Heart right ventricle (tissue), 16 donors: ENCODE measurements at regions not wholly inside any gene's neighbourhood (a gene's known extent, or its start where the extent isn't known, plus 50 kb on each side); places are given as distances from the start of the nearest gene placed in this dataset.

Experiments
- ATAC-seq, 8 donors: fragments of 200-7000 bp; cut with Tn5 transposase; one replicate each; pipeline ENCODE4 v1.9.1; 2020; ENCODE audit warnings: mild to moderate bottlenecking in 8 of 8, moderate library complexity in 8 of 8, moderate number of reproducible peaks in 1 of 8
- DNase-seq, 2 donors: peaks; one replicate each; pipeline ENCODE4 v3.0.0-alpha.2; 2020
- H3K27ac ChIP-seq, 10 donors: fragments of 200-600 bp; sonication (generic) in 2 of 10; one replicate each; pipeline versions ENCODE4 v1.5.0 to v1.8.0; 2020 to 2022; ENCODE audit warnings: mild to moderate bottlenecking in 3 of 10
- H3K27me3 ChIP-seq, 7 donors: fragments of 200-600 bp; one replicate each; pipeline ENCODE4 v1.8.0; 2021 to 2022; ENCODE audit warnings: mild to moderate bottlenecking in 2 of 7
- H3K36me3 ChIP-seq, 9 donors: fragments of 200-600 bp; sonication (generic) in 1 of 9; one replicate each; pipeline versions ENCODE4 v1.5.0 to v1.8.0; 2020 to 2022; ENCODE audit warnings: mild to moderate bottlenecking in 2 of 9
- H3K4me1 ChIP-seq, 9 donors: fragments of 200-600 bp; sonication (generic) in 1 of 9; one replicate each; pipeline versions ENCODE4 v1.5.0 to v1.8.0; 2020 to 2022; ENCODE audit warnings: mild to moderate bottlenecking in 4 of 9
- H3K4me3 ChIP-seq, 10 donors: fragments of 200-600 bp; sonication (generic) in 2 of 10; one replicate each; pipeline versions ENCODE4 v1.5.0 to v1.8.0; 2020 to 2022; ENCODE audit warnings: mild to moderate bottlenecking in 7 of 10, moderate library complexity in 2 of 10
- H3K9me3 ChIP-seq, 11 donors: fragments of 200-600 bp in 10 of 11; sonication (generic) in 2 of 11; one replicate each; pipeline versions ENCODE4 v1.5.0 to v1.8.0; 2013 to 2022; ENCODE audit warnings: mild to moderate bottlenecking in 2 of 11, control low read depth in 1 of 11, moderate library complexity in 1 of 11
- WGBS, 2 donors: extraction: QIAGEN DNeasy Blood & Tissue Kit; methylation state at CpG; one replicate each; pipeline ENCODE4 v1.1.7; 2013; ENCODE audit warnings: inconsistent platforms in 1 of 2; 5-methylcytosine and 5-hydroxymethylcytosine counted together
- intact Hi-C, 10 donors: fragments of 100-400 bp; cut with DNase I; formaldehyde crosslinking; loops; one replicate each; pipeline versions ENCODE4 v1.11.1 to v1.14.2; 2022
- TF ChIP-seq, protein P1 (sequence below), 9 donors: fragments of 200-600 bp; sonication (generic) in 2 of 9; IDR thresholded peaks; one replicate each; pipeline versions ENCODE4 v1.5.0 to v1.8.0; 2021 to 2022; ENCODE audit warnings: antibody characterized with exemption in 9 of 9, mild to moderate bottlenecking in 5 of 9, moderate library complexity in 1 of 9
- donor health status: Arrhythmogenic right ventricular cardiomyopathy.
- donor health status: ischemic (EF 13 %, LVEDD 7.1; RV severe dilation, severe dysfunction).
- donor health status: healthy with polysubstance abuse.
- donor health status: DM: no; HTN: yes; CAD: no.
- donor health status: DM: no; HTN: no; CAD: no.
- donor health status: ischemic (EF 25% LVEDD 6.9; RV normal size, moderate dysfunction).
- donor health status: ischemic (EF 25% LVEDD 5.7; RV mildly dilated, moderate dysfunction).
- donor health status: healthy.
- donor health status: DM: yes; HTN: yes; CAD: no.
- donor health status: Ischemic cardiomyopathy.
- donor health status: ischemic (EF 35%, LVEDD 5.7; RV mildly dilated, moderate dysfunction).
- donor health status: nonischemic (EF 11% LVEDD 7.7; RV severe dilation, severe dysfunction).
- donor health status: DM: yes; HTN: yes; CAD: no.
- donor health status: PGD.
- donor health status: ischemic (EF 29% LVEDD 5.4; RV normal size, mild dysfunction).
- donor health status: nonischemic (EF 23%, LVEDD 6.1; RV moderate dilation, normal function).

DNA sequence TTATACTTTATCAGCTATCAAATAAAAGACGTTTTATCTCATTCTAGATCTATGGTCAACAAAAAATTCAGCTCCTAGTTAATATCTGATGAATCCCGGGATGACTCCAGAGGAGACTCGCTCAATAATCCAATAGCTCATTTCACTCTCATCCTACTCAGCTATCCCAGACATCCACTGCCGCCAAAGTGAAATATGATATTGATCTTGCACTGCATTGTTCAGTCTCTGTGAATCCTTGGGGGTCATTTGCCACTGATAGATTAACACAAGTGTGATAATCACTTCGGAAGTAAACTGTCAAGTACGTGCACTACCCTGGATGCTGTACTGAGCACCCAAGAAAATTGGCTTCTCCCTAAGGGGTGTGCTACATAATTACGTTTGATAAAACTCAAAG lies 249.1 kb downstream of the SUCLG1 start:
- H3K4me1 ChIP-seq = no peaks in the 10 kb centered on the region
- 61 to 70% methylated on average over 7 of the region's 7 CpGs for WGBS, 2 donors
- no peaks in the 10 kb centered on the region for H3K9me3 ChIP-seq
- intact Hi-C loops = no loop called here
- peaks cover 0 to 7% (median 0%) of the 10 kb centered on the region in 7 donors for H3K27me3 ChIP-seq
- no peaks in the 10 kb centered on the region for H3K36me3 ChIP-seq
- no peak overlapping the region for H3K27ac ChIP-seq
- TF ChIP-seq, protein P1, sequence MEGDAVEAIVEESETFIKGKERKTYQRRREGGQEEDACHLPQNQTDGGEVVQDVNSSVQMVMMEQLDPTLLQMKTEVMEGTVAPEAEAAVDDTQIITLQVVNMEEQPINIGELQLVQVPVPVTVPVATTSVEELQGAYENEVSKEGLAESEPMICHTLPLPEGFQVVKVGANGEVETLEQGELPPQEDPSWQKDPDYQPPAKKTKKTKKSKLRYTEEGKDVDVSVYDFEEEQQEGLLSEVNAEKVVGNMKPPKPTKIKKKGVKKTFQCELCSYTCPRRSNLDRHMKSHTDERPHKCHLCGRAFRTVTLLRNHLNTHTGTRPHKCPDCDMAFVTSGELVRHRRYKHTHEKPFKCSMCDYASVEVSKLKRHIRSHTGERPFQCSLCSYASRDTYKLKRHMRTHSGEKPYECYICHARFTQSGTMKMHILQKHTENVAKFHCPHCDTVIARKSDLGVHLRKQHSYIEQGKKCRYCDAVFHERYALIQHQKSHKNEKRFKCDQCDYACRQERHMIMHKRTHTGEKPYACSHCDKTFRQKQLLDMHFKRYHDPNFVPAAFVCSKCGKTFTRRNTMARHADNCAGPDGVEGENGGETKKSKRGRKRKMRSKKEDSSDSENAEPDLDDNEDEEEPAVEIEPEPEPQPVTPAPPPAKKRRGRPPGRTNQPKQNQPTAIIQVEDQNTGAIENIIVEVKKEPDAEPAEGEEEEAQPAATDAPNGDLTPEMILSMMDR (IDR thresholded peaks at IDR 0.05) = no peak
- ATAC-seq (no peak), DNase-seq (no peak)
- no peak overlapping the region for H3K4me3 ChIP-seq

DNA sequence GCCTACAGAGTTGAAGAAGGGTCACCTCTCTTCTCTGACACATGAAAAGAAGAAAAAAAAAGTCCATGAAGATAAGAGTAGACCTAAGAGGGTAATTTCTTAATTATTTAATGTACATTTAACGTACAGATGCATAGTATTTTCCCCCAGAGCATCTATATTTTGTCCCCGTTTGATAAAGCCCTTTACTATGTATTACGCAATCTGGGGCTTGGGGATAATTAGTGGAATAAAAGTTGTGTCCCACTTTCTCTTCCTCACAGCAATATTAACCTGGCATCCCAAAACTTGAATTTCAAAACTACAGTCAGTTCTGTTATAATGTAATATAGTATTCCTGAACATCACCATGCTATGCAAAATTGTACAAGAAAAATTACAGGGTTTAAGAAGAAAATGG lies 254.1 kb downstream of the SUCLG1 start:
- WGBS, 2 donors = 84% methylated on average over 3 of the region's 3 CpGs
- peaks cover 0 to 7% (median 0%) of the 10 kb centered on the region in 7 donors for H3K27me3 ChIP-seq
- DNase-seq (no peak), ATAC-seq (no peak)
- no peak overlapping the region for H3K27ac ChIP-seq
- H3K9me3 ChIP-seq = no peaks in the 10 kb centered on the region
- TF ChIP-seq, protein P1 (IDR thresholded peaks at IDR 0.05) = no peak
- no peaks in the 10 kb centered on the region for H3K36me3 ChIP-seq
- intact Hi-C loops = no loop called here
- no peak overlapping the region for H3K4me3 ChIP-seq
- H3K4me1 ChIP-seq = no peaks in the 10 kb centered on the region

DNA sequence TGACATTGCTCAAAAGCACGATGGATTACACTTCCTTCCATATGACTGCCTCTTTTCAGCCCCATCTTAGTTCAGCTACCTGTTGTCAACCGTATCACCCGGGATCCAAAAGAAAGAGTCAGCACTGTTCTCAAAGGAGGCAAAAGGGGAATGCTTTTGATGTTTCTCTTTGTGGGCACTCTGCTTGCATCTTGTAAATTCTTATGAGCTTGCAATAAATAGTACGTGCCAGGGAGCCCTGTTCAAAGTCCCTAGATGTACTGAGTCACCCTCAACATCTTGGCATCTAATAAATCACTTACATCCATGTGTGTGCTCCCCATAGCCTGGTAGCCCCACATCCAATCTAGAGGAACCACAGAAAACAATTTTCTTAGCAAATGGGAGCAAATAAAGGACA lies 256.9 kb downstream of the SUCLG1 start:
- intact Hi-C loops = no loop called here
- WGBS, 2 donors = 75 to 86% methylated on average over 4 of the region's 4 CpGs

DNA sequence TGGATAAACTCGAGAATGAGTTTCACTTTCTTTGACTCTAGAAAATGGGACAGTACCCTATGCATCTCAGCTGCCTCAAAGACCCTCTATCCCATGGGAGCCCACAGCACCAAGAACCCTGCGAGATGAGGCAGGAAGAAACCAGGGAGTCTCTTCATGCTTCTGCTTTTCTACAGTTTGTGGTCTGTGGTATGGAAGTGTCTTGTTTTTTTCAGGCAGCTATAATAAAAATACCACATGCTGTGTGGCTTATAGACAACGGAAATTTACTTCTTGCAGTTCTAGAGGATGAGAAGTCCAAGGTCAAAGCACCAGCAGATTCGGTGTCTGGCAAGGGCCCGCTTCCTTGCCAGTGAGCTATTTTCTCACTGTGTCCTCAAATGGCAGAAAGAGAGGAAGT lies 257.9 kb downstream of the SUCLG1 start:
- Histone ChIP-seq H3K27ac (no peak overlapping the region), H3K4me3 (no peak overlapping the region), H3K27me3 (peaks cover 0 to under 1% (median 0%) of the 10 kb centered on the region in 7 donors), H3K4me1 (no peaks in the 10 kb centered on the region), H3K36me3 (no peaks in the 10 kb centered on the region), H3K9me3 (no peaks in the 10 kb centered on the region)
- TF ChIP-seq, protein P1 (IDR thresholded peaks at IDR 0.05) = no peak
- no peak for ATAC-seq
- no peak for DNase-seq
- intact Hi-C loops = no loop called here
- WGBS, 2 donors = 79 to 80% methylated on average over 5 of the region's 5 CpGs

More for the DNA sequence above, 256.9 kb downstream of the SUCLG1 start:
- Histone ChIP-seq H3K4me3 (no peak overlapping the region), H3K36me3 (no peaks in the 10 kb centered on the region), H3K27ac (no peak overlapping the region), H3K9me3 (no peaks in the 10 kb centered on the region), H3K4me1 (no peaks in the 10 kb centered on the region), H3K27me3 (no peaks in the 10 kb centered on the region)
- no peak for DNase-seq
- TF ChIP-seq, protein P1 (IDR thresholded peaks at IDR 0.05) = no peak
- no peak for ATAC-seq
